ENCODE measurements at regions not wholly inside any gene's neighbourhood (a gene's known extent, or its start where the extent isn't known, plus 50 kb on each side); places are given as distances from the start of the nearest gene placed in this dataset.

DNA sequence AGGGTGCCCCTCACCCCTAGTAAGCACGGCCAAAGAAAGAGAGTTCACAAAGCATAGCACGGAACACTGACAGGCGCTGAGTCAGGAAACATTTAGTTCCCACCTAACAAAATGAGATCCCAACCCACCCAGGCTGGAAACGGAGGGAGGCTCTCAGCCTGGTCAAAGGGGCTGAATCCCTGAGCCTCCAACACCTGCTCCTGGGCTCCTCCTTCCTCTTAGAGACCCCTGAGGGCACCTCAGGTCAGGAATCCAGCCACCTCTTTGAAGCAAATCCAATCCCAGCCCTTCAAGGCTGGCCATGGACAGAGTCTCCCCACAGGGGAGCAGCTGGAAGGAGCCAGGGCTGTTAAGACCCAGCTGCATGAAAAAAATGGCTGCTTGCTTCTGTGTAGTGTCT, 154.4 kb upstream of the HES1 start:
- H3K27ac ChIP-seq: no peak overlapping the region
- no peak for DNase-seq (ENCODE audit: low spot score in 2 of 2)
- H3K9me3 ChIP-seq: no peaks in the 10 kb centered on the region
- H3K36me3 ChIP-seq: no peaks in the 10 kb centered on the region
- H3K27me3 ChIP-seq: no peaks in the 10 kb centered on the region
- peaks cover 6 to 13% of the 10 kb centered on the region in 2 donors for H3K4me1 ChIP-seq
- TF ChIP-seq POLR2AphosphoS5 (IDR thresholded peaks at IDR 0.05): no peak
- no peak for TF ChIP-seq POLR2A (IDR thresholded peaks at IDR 0.05)
- TF ChIP-seq, protein P1, sequence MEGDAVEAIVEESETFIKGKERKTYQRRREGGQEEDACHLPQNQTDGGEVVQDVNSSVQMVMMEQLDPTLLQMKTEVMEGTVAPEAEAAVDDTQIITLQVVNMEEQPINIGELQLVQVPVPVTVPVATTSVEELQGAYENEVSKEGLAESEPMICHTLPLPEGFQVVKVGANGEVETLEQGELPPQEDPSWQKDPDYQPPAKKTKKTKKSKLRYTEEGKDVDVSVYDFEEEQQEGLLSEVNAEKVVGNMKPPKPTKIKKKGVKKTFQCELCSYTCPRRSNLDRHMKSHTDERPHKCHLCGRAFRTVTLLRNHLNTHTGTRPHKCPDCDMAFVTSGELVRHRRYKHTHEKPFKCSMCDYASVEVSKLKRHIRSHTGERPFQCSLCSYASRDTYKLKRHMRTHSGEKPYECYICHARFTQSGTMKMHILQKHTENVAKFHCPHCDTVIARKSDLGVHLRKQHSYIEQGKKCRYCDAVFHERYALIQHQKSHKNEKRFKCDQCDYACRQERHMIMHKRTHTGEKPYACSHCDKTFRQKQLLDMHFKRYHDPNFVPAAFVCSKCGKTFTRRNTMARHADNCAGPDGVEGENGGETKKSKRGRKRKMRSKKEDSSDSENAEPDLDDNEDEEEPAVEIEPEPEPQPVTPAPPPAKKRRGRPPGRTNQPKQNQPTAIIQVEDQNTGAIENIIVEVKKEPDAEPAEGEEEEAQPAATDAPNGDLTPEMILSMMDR (IDR thresholded peaks at IDR 0.05): no peak
- intact Hi-C loops (cut with DNase I; ENCODE audit: low total_unique reads): no loop called here
- H3K4me3 ChIP-seq: no peak overlapping the region

DNA sequence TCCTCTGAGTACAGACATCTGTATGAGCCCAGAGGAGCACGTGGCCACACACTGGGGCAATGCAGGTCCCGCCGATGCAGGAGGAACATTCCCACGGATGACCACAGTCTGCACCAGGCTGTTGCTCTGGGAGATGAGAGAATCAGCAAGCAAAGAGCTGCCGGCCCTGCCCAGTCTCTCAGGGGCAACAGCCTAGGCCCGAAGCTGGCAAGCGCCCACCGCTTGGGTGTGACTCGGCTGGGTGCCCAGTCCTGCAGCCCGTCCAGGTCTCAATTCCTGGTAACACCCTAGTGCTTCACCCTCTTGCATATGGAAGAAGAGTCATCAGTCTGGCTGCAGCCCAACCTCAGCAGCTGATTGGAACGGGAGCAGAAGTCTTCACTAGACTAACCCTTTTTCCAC, 153.7 kb upstream of the HES1 start:
- Histone ChIP-seq H3K4me1 (peaks cover 6 to 13% of the 10 kb centered on the region in 2 donors), H3K9me3 (no peaks in the 10 kb centered on the region), H3K36me3 (no peaks in the 10 kb centered on the region), H3K27ac (no peak overlapping the region), H3K4me3 (no peak overlapping the region), H3K27me3 (no peaks in the 10 kb centered on the region)
- intact Hi-C loops (cut with DNase I; ENCODE audit: low total_unique reads): no loop called here
- DNase-seq (ENCODE audit: low spot score in 2 of 2): peak in 1 of 2 donors; percentile 59
- TF ChIP-seq POLR2A (IDR thresholded peaks at IDR 0.05) (no peak), POLR2AphosphoS5 (IDR thresholded peaks at IDR 0.05) (peak in 2 of 3 donors; percentile 19 to 37)
- TF ChIP-seq, protein P1 (IDR thresholded peaks at IDR 0.05): no peak

DNA sequence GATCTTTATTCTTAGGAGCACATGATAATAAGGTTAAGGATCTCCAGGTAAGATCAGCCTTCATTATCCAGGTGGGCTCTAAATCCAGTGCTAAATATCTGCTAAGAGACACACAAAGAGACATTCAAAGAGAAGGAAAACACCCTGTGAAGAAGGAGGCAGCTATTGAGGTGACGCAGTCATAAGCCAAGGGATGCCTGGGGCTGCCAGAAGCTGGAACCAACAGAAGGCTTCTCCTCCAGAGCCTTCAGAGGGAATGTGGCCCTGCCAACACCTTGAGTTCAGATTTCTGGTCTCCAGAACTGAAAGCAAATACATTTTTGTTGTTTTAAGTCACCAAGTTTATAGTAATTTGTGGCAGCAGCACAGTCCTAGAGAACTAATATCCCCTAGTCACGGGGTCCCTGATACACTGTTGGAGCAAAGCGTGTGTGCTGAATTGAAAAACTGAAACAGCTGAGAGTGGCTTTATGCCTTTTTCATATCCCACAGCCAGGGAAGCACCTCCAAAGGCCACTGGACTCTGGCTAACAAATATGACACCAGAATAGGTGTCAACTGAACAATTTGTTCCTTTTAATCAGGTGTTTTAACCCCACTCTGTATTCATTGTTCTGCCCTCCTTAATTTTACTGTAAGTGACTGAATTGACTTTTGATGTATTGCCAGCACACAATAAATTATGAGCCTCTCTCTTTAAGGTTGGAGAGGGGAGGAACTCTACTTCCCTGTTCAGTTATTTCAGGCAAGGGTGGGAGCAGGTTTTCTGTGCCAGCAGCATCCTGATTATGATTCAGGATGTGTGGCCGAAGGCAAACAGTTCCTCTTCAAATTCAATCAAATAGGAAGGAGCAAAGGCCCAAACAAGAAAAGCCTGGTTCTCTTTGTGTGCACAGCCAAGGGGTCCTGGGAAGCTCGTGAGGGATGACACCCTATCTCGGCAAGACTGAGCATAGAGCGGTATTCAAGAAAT, 151.8 kb upstream of the HES1 start:
- intact Hi-C loops (cut with DNase I; ENCODE audit: low total_unique reads): no loop called here
- H3K4me3 ChIP-seq: no peak overlapping the region
- H3K4me1 ChIP-seq: peaks cover 6 to 13% of the 10 kb centered on the region in 2 donors
- H3K9me3 ChIP-seq: no peaks in the 10 kb centered on the region
- H3K27ac ChIP-seq: peak overlapping the region; percentile 71 to 82
- TF ChIP-seq POLR2AphosphoS5 (IDR thresholded peaks at IDR 0.05) (no peak), POLR2A (IDR thresholded peaks at IDR 0.05) (no peak)
- TF ChIP-seq, protein P1 (IDR thresholded peaks at IDR 0.05): no peak
- H3K27me3 ChIP-seq: no peaks in the 10 kb centered on the region
- H3K36me3 ChIP-seq: no peaks in the 10 kb centered on the region
- peak in 1 of 2 donors; percentile 73 for DNase-seq (ENCODE audit: low spot score in 2 of 2)

DNA sequence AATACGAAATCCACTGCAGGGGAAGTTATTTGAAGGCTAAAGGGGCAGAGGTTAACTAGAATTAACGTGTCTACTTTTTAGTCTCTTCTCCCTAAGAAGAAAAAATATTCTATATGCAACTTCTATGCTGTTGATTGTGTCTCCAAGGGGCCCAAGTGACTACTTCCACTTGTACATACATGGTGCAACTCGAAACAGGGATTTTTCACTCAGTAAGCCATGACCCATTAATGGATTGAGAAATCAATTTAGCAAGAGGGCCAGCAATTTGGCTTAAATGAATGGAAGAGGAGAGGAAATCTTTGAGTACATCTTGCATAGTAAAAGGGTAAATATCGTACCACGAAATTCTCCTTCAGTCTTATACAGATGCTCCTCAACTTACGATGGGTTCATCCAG, 151.1 kb upstream of the HES1 start:
- peaks cover 6 to 13% of the 10 kb centered on the region in 2 donors for H3K4me1 ChIP-seq
- no peaks in the 10 kb centered on the region for H3K36me3 ChIP-seq
- no peaks in the 10 kb centered on the region for H3K27me3 ChIP-seq
- TF ChIP-seq, protein P1 (IDR thresholded peaks at IDR 0.05): no peak
- no peak for TF ChIP-seq POLR2A (IDR thresholded peaks at IDR 0.05)
- no peak for TF ChIP-seq POLR2AphosphoS5 (IDR thresholded peaks at IDR 0.05)
- intact Hi-C loops (cut with DNase I; ENCODE audit: low total_unique reads): no loop called here
- peak overlapping the region in 1 of 2 donors; percentile 82 for H3K27ac ChIP-seq
- H3K9me3 ChIP-seq: no peaks in the 10 kb centered on the region
- no peak overlapping the region for H3K4me3 ChIP-seq
- no peak for DNase-seq (ENCODE audit: low spot score in 2 of 2)

DNA sequence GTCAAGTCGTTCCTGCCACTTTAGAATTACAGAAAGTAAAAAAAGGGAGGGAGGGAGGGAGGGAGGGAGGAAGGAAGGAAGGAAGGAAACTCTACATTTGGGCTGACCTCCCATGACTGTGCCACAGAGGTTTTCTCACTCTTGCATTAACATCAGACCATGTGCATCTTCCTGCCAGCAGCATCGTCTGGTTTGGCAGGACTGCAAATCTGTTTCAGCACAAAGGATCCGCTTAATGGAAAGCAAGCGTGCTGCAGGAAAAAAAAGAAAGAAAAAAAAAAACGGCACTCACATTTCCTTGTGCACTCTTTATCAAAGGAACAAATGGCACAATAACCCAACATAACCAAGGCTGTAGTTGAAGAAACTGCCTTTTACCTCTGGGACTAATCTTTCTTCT, 148.8 kb upstream of the HES1 start:
- Histone ChIP-seq H3K4me3 (no peak overlapping the region), H3K27ac (no peak overlapping the region), H3K4me1 (peaks cover 6 to 13% of the 10 kb centered on the region in 2 donors), H3K36me3 (no peaks in the 10 kb centered on the region), H3K9me3 (no peaks in the 10 kb centered on the region), H3K27me3 (no peaks in the 10 kb centered on the region)
- DNase-seq (ENCODE audit: low spot score in 2 of 2): no peak
- TF ChIP-seq POLR2A (IDR thresholded peaks at IDR 0.05) (no peak), POLR2AphosphoS5 (IDR thresholded peaks at IDR 0.05) (no peak)
- TF ChIP-seq, protein P1 (IDR thresholded peaks at IDR 0.05): no peak
- intact Hi-C loops (cut with DNase I; ENCODE audit: low total_unique reads): no loop called here
